ENCODE measurements at regions not wholly inside any gene's neighbourhood (a gene's known extent, or its start where the extent isn't known, plus 50 kb on each side); places are given as distances from the start of the nearest gene placed in this dataset.

DNA sequence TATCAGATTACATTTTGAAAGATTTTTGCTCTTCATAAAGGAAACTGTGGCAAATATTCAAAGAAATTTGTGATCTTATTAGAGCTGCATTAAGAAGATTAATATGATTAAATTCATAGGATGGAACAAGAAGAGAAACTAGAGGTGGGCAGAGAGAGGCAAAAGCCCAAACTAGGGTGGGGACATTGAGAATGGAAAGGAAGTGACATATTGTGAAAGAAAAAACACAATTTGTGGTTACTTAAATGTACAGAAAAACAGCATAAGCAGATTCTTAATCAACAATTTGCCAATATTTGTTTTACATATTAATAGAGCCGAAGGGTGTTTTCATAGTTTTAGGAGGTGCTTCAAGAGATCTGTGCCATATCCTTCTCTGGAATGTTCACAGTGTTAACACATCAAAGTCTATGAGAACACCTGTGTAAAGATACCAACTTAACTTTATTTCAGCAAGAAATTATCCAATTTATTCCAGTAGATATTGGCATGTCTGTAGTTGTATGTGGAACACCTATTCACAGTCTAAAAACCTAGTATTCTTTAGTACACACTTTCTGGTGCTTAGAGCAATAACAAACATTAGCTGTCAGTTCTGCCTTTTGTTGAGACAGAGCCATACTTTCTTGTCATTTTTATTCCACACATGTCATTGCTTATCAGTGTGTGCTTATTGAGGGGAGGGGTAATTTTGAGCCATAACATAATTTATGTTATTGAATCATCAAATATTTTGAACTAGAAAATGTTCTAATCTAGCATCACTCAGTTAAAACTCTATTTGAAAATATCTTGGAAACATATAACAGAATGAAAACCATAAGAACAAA lies 401.5 kb downstream of the PTPRC start:
- TF ChIP-seq, protein P1, sequence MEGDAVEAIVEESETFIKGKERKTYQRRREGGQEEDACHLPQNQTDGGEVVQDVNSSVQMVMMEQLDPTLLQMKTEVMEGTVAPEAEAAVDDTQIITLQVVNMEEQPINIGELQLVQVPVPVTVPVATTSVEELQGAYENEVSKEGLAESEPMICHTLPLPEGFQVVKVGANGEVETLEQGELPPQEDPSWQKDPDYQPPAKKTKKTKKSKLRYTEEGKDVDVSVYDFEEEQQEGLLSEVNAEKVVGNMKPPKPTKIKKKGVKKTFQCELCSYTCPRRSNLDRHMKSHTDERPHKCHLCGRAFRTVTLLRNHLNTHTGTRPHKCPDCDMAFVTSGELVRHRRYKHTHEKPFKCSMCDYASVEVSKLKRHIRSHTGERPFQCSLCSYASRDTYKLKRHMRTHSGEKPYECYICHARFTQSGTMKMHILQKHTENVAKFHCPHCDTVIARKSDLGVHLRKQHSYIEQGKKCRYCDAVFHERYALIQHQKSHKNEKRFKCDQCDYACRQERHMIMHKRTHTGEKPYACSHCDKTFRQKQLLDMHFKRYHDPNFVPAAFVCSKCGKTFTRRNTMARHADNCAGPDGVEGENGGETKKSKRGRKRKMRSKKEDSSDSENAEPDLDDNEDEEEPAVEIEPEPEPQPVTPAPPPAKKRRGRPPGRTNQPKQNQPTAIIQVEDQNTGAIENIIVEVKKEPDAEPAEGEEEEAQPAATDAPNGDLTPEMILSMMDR (conservative IDR thresholded peaks at IDR 0.05; ENCODE audit: low read depth, low read length) = no peak
- H3K4me3 ChIP-seq (ENCODE audit: low read depth, low read length) = no peak overlapping the region
- DNase-seq (ENCODE audit: low read depth) = no peak

GRCh38 chr1:199041173-199041914 lies 402.5 kb downstream of the PTPRC start:
- TF ChIP-seq, protein P1 (conservative IDR thresholded peaks at IDR 0.05; ENCODE audit: low read depth, low read length) = no peak
- no peak for DNase-seq (ENCODE audit: low read depth)

DNA sequence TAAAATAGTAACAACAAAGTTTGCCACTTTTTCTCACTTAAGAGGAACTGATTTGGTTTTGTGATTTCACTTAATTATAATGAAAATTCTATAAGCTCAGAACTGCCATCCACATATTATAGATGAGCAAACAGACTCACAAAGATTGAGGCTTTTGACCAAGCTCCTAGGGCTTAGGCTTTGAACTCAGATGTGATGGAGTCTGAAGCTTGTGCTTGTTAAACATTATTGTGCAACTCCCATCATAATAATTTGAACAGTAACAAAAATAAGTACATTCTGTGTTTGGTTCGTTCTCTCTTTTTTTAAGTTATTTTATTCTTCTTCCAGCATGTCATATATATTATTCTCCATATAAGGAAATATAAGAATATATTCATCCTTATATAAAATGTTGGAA lies 403.4 kb downstream of the PTPRC start:
- TF ChIP-seq, protein P1 (conservative IDR thresholded peaks at IDR 0.05; ENCODE audit: low read depth, low read length) = no peak
- no peak overlapping the region for H3K4me3 ChIP-seq (ENCODE audit: low read depth, low read length)
- DNase-seq (ENCODE audit: low read depth) = no peak

More at GRCh38 chr1:199041173-199041914, 402.5 kb downstream of the PTPRC start:
- H3K4me3 ChIP-seq (ENCODE audit: low read depth, low read length) = no peak overlapping the region

GRCh38 chr1:199044191-199044590 lies 405.4 kb downstream of the PTPRC start:
- H3K4me3 ChIP-seq (ENCODE audit: low read depth, low read length) = no peak overlapping the region
- TF ChIP-seq, protein P1 (conservative IDR thresholded peaks at IDR 0.05; ENCODE audit: low read depth, low read length) = no peak
- DNase-seq (ENCODE audit: low read depth) = no peak

GRCh38 chr1:199046618-199047017 lies 407.8 kb downstream of the PTPRC start:
- H3K4me3 ChIP-seq (ENCODE audit: low read depth, low read length) = no peak overlapping the region
- DNase-seq (ENCODE audit: low read depth) = no peak
- TF ChIP-seq, protein P1 (conservative IDR thresholded peaks at IDR 0.05; ENCODE audit: low read depth, low read length) = no peak

DNA sequence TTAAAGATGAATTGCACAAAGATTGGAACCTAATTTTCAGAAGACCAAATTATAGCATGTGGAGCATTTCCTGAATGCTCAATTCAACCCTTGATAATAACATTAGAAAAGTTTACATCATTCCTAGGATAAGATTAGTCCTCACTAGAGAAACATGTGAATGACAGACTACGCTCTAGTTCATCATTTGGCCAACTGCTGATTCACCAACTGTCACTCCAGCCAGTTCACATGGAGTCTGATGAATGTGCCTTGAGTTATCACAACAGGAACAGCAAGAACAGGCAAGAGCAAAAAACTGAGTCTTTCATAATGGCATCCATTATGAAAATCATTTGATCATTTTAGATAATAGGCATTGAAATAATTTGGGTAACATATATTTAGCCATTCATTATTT lies 415.9 kb downstream of the PTPRC start:
- TF ChIP-seq, protein P1 (conservative IDR thresholded peaks at IDR 0.05; ENCODE audit: low read depth, low read length) = no peak
- H3K4me3 ChIP-seq (ENCODE audit: low read depth, low read length) = no peak overlapping the region
- no peak for DNase-seq (ENCODE audit: low read depth)

All from epithelial cell of proximal tubule (primary cell).